ENCODE measurements at regions not wholly inside any gene's neighbourhood (a gene's known extent, or its start where the extent isn't known, plus 50 kb on each side); places are given as distances from the start of the nearest gene placed in this dataset.
"Not testable (repeated sequence)": the region's sequence is repeated elsewhere in the genome, so short reads cannot be mapped to it uniquely, and the experiment has no call there.

DNA sequence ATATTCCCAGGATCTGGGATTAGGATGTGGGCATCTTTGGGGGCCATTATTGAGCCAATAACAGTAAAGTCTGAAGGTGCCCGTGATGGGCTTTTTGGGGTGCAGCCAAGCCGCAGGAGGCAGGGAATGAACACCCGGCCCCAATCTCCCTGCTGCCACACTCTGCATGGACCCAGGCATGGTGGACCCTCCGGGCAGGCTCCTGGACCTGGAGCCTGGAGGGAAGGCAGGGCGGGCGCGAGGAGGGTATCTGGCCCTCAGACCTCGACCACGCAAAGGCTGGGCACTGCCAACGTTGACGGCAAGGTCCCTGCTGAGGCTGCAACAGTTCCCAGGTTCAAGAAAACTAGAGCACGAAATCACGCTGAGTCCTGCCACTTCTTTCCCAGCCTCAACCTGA, 150.9 kb upstream of the ZNF469 start:
- not testable (repeated sequence) for H3K27ac ChIP-seq (ENCODE audit: low read depth, low read length); H3K4me2 ChIP-seq (ENCODE audit: insufficient read depth, low read length); H3K4me3 ChIP-seq (ENCODE audit: insufficient read depth, low read length); H3K4me1 ChIP-seq (ENCODE audit: insufficient read depth, low read length); H4K20me1 ChIP-seq (ENCODE audit: insufficient read depth, low read length); H3K27me3 ChIP-seq (ENCODE audit: insufficient read depth, low read length); H2AFZ ChIP-seq (ENCODE audit: low read length); H3K79me2 ChIP-seq (ENCODE audit: insufficient read depth, low read length); H3K9me3 ChIP-seq (ENCODE audit: low read depth, low read length); DNase-seq (ENCODE audit: insufficient read length, low spot score, missing footprints); H3K36me3 ChIP-seq (ENCODE audit: insufficient read depth, low read length)

- H3K36me3 ChIP-seq (ENCODE audit: insufficient read depth, low read length); H2AFZ ChIP-seq (ENCODE audit: low read length); H3K27ac ChIP-seq (ENCODE audit: low read depth, low read length); H3K9me3 ChIP-seq (ENCODE audit: low read depth, low read length); H4K20me1 ChIP-seq (ENCODE audit: insufficient read depth, low read length); H3K4me3 ChIP-seq (ENCODE audit: insufficient read depth, low read length); H3K79me2 ChIP-seq (ENCODE audit: insufficient read depth, low read length); H3K27me3 ChIP-seq (ENCODE audit: insufficient read depth, low read length); H3K4me1 ChIP-seq (ENCODE audit: insufficient read depth, low read length); H3K4me2 ChIP-seq (ENCODE audit: insufficient read depth, low read length): not testable (repeated sequence)
- peak; percentile 36 for DNase-seq (ENCODE audit: insufficient read length, low spot score, missing footprints)
These were observed 150.1 kb upstream of the ZNF469 start for GRCh38 chr16:88232401-88233258.

- not testable (repeated sequence) for H3K27me3 ChIP-seq (ENCODE audit: insufficient read depth, low read length); H3K79me2 ChIP-seq (ENCODE audit: insufficient read depth, low read length); H3K36me3 ChIP-seq (ENCODE audit: insufficient read depth, low read length); H3K4me3 ChIP-seq (ENCODE audit: insufficient read depth, low read length); H2AFZ ChIP-seq (ENCODE audit: low read length); H3K9me3 ChIP-seq (ENCODE audit: low read depth, low read length); DNase-seq (ENCODE audit: insufficient read length, low spot score, missing footprints); H3K4me2 ChIP-seq (ENCODE audit: insufficient read depth, low read length); H4K20me1 ChIP-seq (ENCODE audit: insufficient read depth, low read length)
- H3K4me1 ChIP-seq (ENCODE audit: insufficient read depth, low read length) = peaks cover 10% of the 10 kb centered on the region
- peak overlapping the region; percentile 82 for H3K27ac ChIP-seq (ENCODE audit: low read depth, low read length)
These were observed 148.9 kb upstream of the ZNF469 start for GRCh38 chr16:88233621-88234420.

DNA sequence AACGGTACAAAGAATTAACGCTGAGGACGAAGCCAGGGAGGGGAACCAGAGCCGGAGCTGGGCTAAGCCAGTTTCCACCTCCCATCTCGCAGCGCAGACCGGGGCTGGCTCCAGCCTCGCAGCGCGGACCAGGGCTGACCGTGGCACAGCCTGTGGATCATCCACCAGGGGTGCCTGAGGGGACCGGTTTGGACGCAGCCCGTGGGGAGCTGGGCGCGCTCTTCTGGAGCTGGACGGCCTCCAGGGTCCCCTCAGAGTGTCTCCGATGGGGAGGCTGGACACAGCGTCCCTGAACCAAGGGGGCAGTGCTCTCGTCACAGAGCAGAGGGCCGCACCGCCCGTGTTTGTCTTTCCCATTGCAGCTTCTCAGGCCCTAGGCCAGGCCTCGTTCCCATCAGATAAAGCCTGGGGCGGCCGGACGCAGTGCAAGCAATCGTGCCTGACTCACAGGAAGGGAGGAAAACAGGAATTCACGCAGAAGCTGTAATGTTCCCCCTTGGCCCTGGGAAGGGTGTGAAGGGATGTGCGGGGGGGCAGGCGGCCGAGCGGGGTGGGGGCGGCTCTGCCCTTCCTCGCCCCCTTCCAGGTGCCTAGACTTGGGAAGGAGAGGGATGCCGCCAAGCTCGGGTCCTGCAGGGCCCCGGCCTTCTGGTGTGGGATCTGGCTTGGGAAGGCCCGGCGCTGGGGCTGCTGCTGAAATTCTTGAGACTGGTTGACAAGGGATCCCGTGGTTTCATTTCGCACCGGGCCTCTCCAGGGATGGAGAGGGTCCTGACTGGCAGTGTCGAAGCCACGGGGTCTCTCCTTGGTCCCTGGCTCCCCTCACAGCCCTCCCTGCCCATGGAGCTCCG, 148.1 kb upstream of the ZNF469 start:
- H3K4me2 ChIP-seq (ENCODE audit: insufficient read depth, low read length); H3K36me3 ChIP-seq (ENCODE audit: insufficient read depth, low read length); H4K20me1 ChIP-seq (ENCODE audit: insufficient read depth, low read length); H3K9me3 ChIP-seq (ENCODE audit: low read depth, low read length); H3K4me3 ChIP-seq (ENCODE audit: insufficient read depth, low read length); H3K27me3 ChIP-seq (ENCODE audit: insufficient read depth, low read length); H3K79me2 ChIP-seq (ENCODE audit: insufficient read depth, low read length); H2AFZ ChIP-seq (ENCODE audit: low read length); DNase-seq (ENCODE audit: insufficient read length, low spot score, missing footprints): not testable (repeated sequence)
- H3K4me1 ChIP-seq (ENCODE audit: insufficient read depth, low read length) = peaks cover 10% of the 10 kb centered on the region
- peak overlapping the region; percentile 82 for H3K27ac ChIP-seq (ENCODE audit: low read depth, low read length)

GRCh38 chr16:88235691-88236090, 147.1 kb upstream of the ZNF469 start:
- H2AFZ ChIP-seq (ENCODE audit: low read length); H3K27me3 ChIP-seq (ENCODE audit: insufficient read depth, low read length); H3K4me3 ChIP-seq (ENCODE audit: insufficient read depth, low read length); H3K79me2 ChIP-seq (ENCODE audit: insufficient read depth, low read length); DNase-seq (ENCODE audit: insufficient read length, low spot score, missing footprints); H3K9me3 ChIP-seq (ENCODE audit: low read depth, low read length); H4K20me1 ChIP-seq (ENCODE audit: insufficient read depth, low read length); H3K4me2 ChIP-seq (ENCODE audit: insufficient read depth, low read length); H3K36me3 ChIP-seq (ENCODE audit: insufficient read depth, low read length): not testable (repeated sequence)
- Histone ChIP-seq H3K27ac (ENCODE audit: low read depth, low read length) (peak overlapping the region; percentile 65), H3K4me1 (ENCODE audit: insufficient read depth, low read length) (peaks cover 17% of the 10 kb centered on the region)

GRCh38 chr16:88236229-88236628, 146.5 kb upstream of the ZNF469 start:
- not testable (repeated sequence) for H4K20me1 ChIP-seq (ENCODE audit: insufficient read depth, low read length); DNase-seq (ENCODE audit: insufficient read length, low spot score, missing footprints); H3K27ac ChIP-seq (ENCODE audit: low read depth, low read length); H3K9me3 ChIP-seq (ENCODE audit: low read depth, low read length); H3K4me3 ChIP-seq (ENCODE audit: insufficient read depth, low read length); H3K36me3 ChIP-seq (ENCODE audit: insufficient read depth, low read length); H3K27me3 ChIP-seq (ENCODE audit: insufficient read depth, low read length); H2AFZ ChIP-seq (ENCODE audit: low read length); H3K79me2 ChIP-seq (ENCODE audit: insufficient read depth, low read length); H3K4me2 ChIP-seq (ENCODE audit: insufficient read depth, low read length)
- H3K4me1 ChIP-seq (ENCODE audit: insufficient read depth, low read length) = peaks cover 18% of the 10 kb centered on the region

- DNase-seq (ENCODE audit: insufficient read length, low spot score, missing footprints); H4K20me1 ChIP-seq (ENCODE audit: insufficient read depth, low read length); H3K4me3 ChIP-seq (ENCODE audit: insufficient read depth, low read length); H3K36me3 ChIP-seq (ENCODE audit: insufficient read depth, low read length); H3K9me3 ChIP-seq (ENCODE audit: low read depth, low read length); H3K27me3 ChIP-seq (ENCODE audit: insufficient read depth, low read length); H3K4me2 ChIP-seq (ENCODE audit: insufficient read depth, low read length); H2AFZ ChIP-seq (ENCODE audit: low read length); H3K27ac ChIP-seq (ENCODE audit: low read depth, low read length); H3K79me2 ChIP-seq (ENCODE audit: insufficient read depth, low read length): not testable (repeated sequence)
- peaks cover 25% of the 10 kb centered on the region for H3K4me1 ChIP-seq (ENCODE audit: insufficient read depth, low read length)
These were observed 145.4 kb upstream of the ZNF469 start for GRCh38 chr16:88237314-88237713.

- H3K27me3 ChIP-seq (ENCODE audit: insufficient read depth, low read length); H3K9me3 ChIP-seq (ENCODE audit: low read depth, low read length); H3K4me2 ChIP-seq (ENCODE audit: insufficient read depth, low read length); H3K4me3 ChIP-seq (ENCODE audit: insufficient read depth, low read length); H2AFZ ChIP-seq (ENCODE audit: low read length); H4K20me1 ChIP-seq (ENCODE audit: insufficient read depth, low read length); DNase-seq (ENCODE audit: insufficient read length, low spot score, missing footprints); H3K79me2 ChIP-seq (ENCODE audit: insufficient read depth, low read length); H3K36me3 ChIP-seq (ENCODE audit: insufficient read depth, low read length): not testable (repeated sequence)
- Histone ChIP-seq H3K4me1 (ENCODE audit: insufficient read depth, low read length) (peaks cover 27% of the 10 kb centered on the region), H3K27ac (ENCODE audit: low read depth, low read length) (peak overlapping the region; percentile 91)
These were observed 144.9 kb upstream of the ZNF469 start for GRCh38 chr16:88237761-88238415.

All from osteoblast (primary cell).